ENCODE measurements at regions not wholly inside any gene's neighbourhood (a gene's known extent, or its start where the extent isn't known, plus 50 kb on each side); places are given as distances from the start of the nearest gene placed in this dataset.

DNA sequence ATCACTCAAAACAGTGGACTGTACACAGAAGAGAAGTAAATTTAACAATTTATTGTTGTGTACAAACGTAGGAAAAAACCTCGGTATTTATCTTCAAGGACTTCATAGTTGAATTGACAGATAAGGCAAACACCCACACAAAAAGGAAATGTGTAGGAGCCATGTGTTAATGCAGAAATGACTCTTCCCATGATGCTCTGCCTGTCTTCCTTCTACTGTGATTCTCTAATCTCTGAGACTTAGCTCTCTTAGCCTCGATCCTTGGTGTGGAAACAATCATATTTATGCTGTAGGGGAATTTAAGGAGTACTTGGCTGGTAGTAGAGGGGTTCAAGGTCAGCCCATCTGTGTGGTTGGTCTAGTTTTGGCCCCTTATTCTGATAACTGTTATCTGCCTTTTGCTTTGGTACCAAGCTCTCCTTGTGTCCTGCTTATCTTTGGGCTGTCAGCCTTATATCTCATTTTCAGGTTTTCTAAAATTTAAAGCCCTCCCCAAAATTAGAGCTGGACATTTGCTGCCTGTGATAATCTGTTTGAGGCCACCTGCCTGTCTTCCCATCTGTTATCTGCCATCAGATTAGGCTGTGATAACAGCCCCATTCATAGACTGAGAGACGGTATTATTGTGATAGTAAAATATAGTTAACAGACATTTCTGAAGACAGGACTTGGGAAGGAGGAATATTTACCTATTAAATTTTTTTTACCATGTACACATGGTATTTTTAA is 81.7 kb downstream of the GPR85 start:
- intact Hi-C loops (cut with DNase I), result no loop called here
- Histone ChIP-seq H3K27ac (ENCODE audit: low read depth in 1 of 2, low read length in 2 of 2) (no peak overlapping the region), H3K4me1 (ENCODE audit: control insufficient read depth in 1 of 2, insufficient read depth in 2 of 2, low read length in 2 of 2) (no peaks in the 10 kb centered on the region), H3K4me3 (ENCODE audit: low read length in 2 of 2) (no peak overlapping the region), H3K27me3 (ENCODE audit: control insufficient read depth in 1 of 2, insufficient read depth in 2 of 2, low read length in 1 of 2) (no peaks in the 10 kb centered on the region), H3K9me3 (ENCODE audit: control insufficient read depth, low read length) (no peaks in the 10 kb centered on the region), H3K36me3 (ENCODE audit: control insufficient read depth in 1 of 2, insufficient read depth in 2 of 2, low read length in 1 of 2) (no peaks in the 10 kb centered on the region)
- WGBS, 2 donors, result 71 to 74% methylated on average over 4 of the region's 4 CpGs
- ATAC-seq (ENCODE audit: low FRiP score) (no peak), DNase-seq (no peak)

- no peaks in the 10 kb centered on the region for H3K36me3 ChIP-seq (ENCODE audit: control insufficient read depth in 1 of 2, insufficient read depth in 2 of 2, low read length in 1 of 2)
- no peaks in the 10 kb centered on the region for H3K9me3 ChIP-seq (ENCODE audit: control insufficient read depth, low read length)
- H3K27me3 ChIP-seq (ENCODE audit: control insufficient read depth in 1 of 2, insufficient read depth in 2 of 2, low read length in 1 of 2), result no peaks in the 10 kb centered on the region
- ATAC-seq (ENCODE audit: low FRiP score), result no peak
- 86 to 87% methylated on average over 6 of the region's 6 CpGs for WGBS, 2 donors
- intact Hi-C loops (cut with DNase I), result no loop called here
- peaks cover under 1 to 2% of the 10 kb centered on the region in 2 donors for H3K4me1 ChIP-seq (ENCODE audit: control insufficient read depth in 1 of 2, insufficient read depth in 2 of 2, low read length in 2 of 2)
- H3K27ac ChIP-seq (ENCODE audit: low read depth in 1 of 2, low read length in 2 of 2), result no peak overlapping the region
- no peak overlapping the region for H3K4me3 ChIP-seq (ENCODE audit: low read length in 2 of 2)
- DNase-seq, result no peak
Measured at GRCh38 chr7:113000316-113001020, 86.2 kb downstream of the GPR85 start.

DNA sequence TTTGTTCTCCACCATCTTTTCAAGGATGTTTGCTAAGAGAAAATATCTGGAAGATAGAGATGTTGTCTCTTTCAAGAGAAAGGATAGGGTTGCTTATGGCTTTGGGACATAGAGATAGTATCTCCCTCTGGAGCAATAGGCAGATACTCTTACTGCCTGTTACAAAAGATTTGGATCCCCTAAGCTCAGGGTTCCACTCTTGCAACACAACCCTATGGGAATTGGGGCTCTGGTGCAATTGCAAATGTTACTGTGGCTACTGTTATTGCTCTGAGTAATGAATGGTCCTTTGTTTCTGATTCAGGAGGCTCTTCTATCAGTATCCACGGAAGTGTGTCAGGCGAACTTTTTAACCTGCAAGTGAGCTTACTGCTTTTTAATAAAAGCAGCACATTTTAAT is 88.8 kb downstream of the GPR85 start:
- 96 to 97% methylated on average over 2 of the region's 2 CpGs for WGBS, 2 donors
- ATAC-seq (ENCODE audit: low FRiP score), result no peak

GRCh38 chr7:112996331-112996871 is 90.2 kb downstream of the GPR85 start:
- Histone ChIP-seq H3K36me3 (ENCODE audit: control insufficient read depth in 1 of 2, insufficient read depth in 2 of 2, low read length in 1 of 2) (no peaks in the 10 kb centered on the region), H3K4me1 (ENCODE audit: control insufficient read depth in 1 of 2, insufficient read depth in 2 of 2, low read length in 2 of 2) (peaks cover 2 to 6% of the 10 kb centered on the region in 2 donors), H3K27me3 (ENCODE audit: control insufficient read depth in 1 of 2, insufficient read depth in 2 of 2, low read length in 1 of 2) (no peaks in the 10 kb centered on the region), H3K27ac (ENCODE audit: low read depth in 1 of 2, low read length in 2 of 2) (no peak overlapping the region), H3K4me3 (ENCODE audit: low read length in 2 of 2) (no peak overlapping the region), H3K9me3 (ENCODE audit: control insufficient read depth, low read length) (no peaks in the 10 kb centered on the region)
- no peak for ATAC-seq (ENCODE audit: low FRiP score)
- intact Hi-C loops (cut with DNase I), result no loop called here
- 18 to 26% methylated on average over 2 of the region's 2 CpGs for WGBS, 2 donors
- DNase-seq, result no peak

More for the DNA sequence above, 88.8 kb downstream of the GPR85 start:
- no peaks in the 10 kb centered on the region for H3K9me3 ChIP-seq (ENCODE audit: control insufficient read depth, low read length)
- no peaks in the 10 kb centered on the region for H3K27me3 ChIP-seq (ENCODE audit: control insufficient read depth in 1 of 2, insufficient read depth in 2 of 2, low read length in 1 of 2)
- DNase-seq, result no peak
- H3K36me3 ChIP-seq (ENCODE audit: control insufficient read depth in 1 of 2, insufficient read depth in 2 of 2, low read length in 1 of 2), result no peaks in the 10 kb centered on the region
- H3K27ac ChIP-seq (ENCODE audit: low read depth in 1 of 2, low read length in 2 of 2), result no peak overlapping the region
- intact Hi-C loops (cut with DNase I), result no loop called here
- no peak overlapping the region for H3K4me3 ChIP-seq (ENCODE audit: low read length in 2 of 2)
- H3K4me1 ChIP-seq (ENCODE audit: control insufficient read depth in 1 of 2, insufficient read depth in 2 of 2, low read length in 2 of 2), result peaks cover 2 to 6% of the 10 kb centered on the region in 2 donors

DNA sequence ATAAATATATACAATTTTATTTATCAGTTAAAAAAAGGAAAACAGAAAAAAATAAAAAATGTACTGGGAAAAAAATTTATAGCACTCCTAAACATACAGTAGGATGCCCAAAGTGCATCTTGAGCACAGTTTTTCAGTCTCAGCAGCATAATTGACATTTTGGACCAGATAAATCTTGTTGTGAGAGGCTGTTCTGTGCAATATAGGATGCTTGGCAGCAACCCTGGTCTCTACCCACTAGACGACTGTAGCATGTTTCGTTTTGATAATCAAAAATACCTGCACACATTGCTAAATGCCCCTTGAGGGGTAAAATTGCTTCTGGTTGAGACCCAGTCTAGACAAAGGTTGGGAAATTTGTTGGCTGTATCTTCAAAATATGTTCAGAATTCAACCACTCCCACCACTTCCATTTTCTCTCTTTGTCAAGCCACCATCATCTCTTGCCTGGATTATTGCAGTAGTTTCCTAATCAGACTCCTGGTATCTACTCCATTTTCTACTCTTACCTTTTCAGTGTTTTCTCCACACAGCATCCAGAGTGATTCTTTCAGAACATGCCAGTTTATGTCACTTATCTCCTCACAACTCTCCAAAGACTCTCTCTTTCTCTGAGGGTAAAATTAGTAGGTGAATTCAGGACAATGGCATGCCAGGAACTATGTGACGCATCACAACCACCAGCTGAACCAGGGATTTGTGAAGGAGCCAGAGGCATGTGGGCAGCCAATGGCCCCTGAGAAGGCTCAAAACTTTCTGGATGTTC is 91.4 kb downstream of the GPR85 start:
- H3K4me1 ChIP-seq (ENCODE audit: control insufficient read depth in 1 of 2, insufficient read depth in 2 of 2, low read length in 2 of 2), result peaks cover 2 to 6% of the 10 kb centered on the region in 2 donors
- no peak for DNase-seq
- no peak overlapping the region for H3K27ac ChIP-seq (ENCODE audit: low read depth in 1 of 2, low read length in 2 of 2)
- no peaks in the 10 kb centered on the region for H3K9me3 ChIP-seq (ENCODE audit: control insufficient read depth, low read length)
- intact Hi-C loops (cut with DNase I), result no loop called here
- no peaks in the 10 kb centered on the region for H3K36me3 ChIP-seq (ENCODE audit: control insufficient read depth in 1 of 2, insufficient read depth in 2 of 2, low read length in 1 of 2)
- H3K27me3 ChIP-seq (ENCODE audit: control insufficient read depth in 1 of 2, insufficient read depth in 2 of 2, low read length in 1 of 2), result no peaks in the 10 kb centered on the region
- 52 to 58% methylated on average over 3 of the region's 3 CpGs for WGBS, 2 donors
- no peak for ATAC-seq (ENCODE audit: low FRiP score)
- H3K4me3 ChIP-seq (ENCODE audit: low read length in 2 of 2), result no peak overlapping the region

GRCh38 chr7:112994656-112995055 is 92.0 kb downstream of the GPR85 start:
- no peaks in the 10 kb centered on the region for H3K27me3 ChIP-seq (ENCODE audit: control insufficient read depth in 1 of 2, insufficient read depth in 2 of 2, low read length in 1 of 2)
- no peak overlapping the region for H3K4me3 ChIP-seq (ENCODE audit: low read length in 2 of 2)
- H3K36me3 ChIP-seq (ENCODE audit: control insufficient read depth in 1 of 2, insufficient read depth in 2 of 2, low read length in 1 of 2), result no peaks in the 10 kb centered on the region
- 97 to 98% methylated on average over 3 of the region's 3 CpGs for WGBS, 2 donors
- H3K27ac ChIP-seq (ENCODE audit: low read depth in 1 of 2, low read length in 2 of 2), result no peak overlapping the region
- peaks cover 2 to 6% of the 10 kb centered on the region in 2 donors for H3K4me1 ChIP-seq (ENCODE audit: control insufficient read depth in 1 of 2, insufficient read depth in 2 of 2, low read length in 2 of 2)
- no peaks in the 10 kb centered on the region for H3K9me3 ChIP-seq (ENCODE audit: control insufficient read depth, low read length)
- ATAC-seq (ENCODE audit: low FRiP score) (no peak), DNase-seq (no peak)
- intact Hi-C loops (cut with DNase I), result no loop called here

DNA sequence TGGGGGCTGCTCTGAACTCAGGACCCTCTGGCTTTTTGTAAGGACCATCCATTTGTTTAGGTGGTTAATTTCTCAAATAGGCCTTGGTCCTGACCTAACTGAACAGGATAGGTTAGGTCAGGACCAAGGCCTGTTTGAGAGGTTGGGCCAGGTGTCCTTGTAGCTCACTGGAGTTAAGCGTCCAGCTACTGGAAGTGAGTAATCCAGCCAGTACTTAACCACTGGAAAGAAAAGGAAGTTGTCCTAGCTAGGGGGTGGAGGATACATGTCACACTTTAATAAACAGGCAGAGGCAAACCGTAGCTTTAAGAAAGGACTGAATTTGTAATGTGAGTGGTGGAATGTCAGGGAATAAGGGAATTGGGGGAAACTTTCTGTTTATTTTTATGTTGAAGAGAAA is 96.0 kb downstream of the GPR85 start:
- no peak for ATAC-seq (ENCODE audit: low FRiP score)

GRCh38 chr7:112989531-112989930 is 97.1 kb downstream of the GPR85 start:
- Histone ChIP-seq H3K4me1 (ENCODE audit: control insufficient read depth in 1 of 2, insufficient read depth in 2 of 2, low read length in 2 of 2) (no peaks in the 10 kb centered on the region), H3K36me3 (ENCODE audit: control insufficient read depth in 1 of 2, insufficient read depth in 2 of 2, low read length in 1 of 2) (no peaks in the 10 kb centered on the region), H3K27me3 (ENCODE audit: control insufficient read depth in 1 of 2, insufficient read depth in 2 of 2, low read length in 1 of 2) (no peaks in the 10 kb centered on the region), H3K4me3 (ENCODE audit: low read length in 2 of 2) (no peak overlapping the region), H3K9me3 (ENCODE audit: control insufficient read depth, low read length) (no peaks in the 10 kb centered on the region), H3K27ac (ENCODE audit: low read depth in 1 of 2, low read length in 2 of 2) (no peak overlapping the region)
- DNase-seq (no peak), ATAC-seq (ENCODE audit: low FRiP score) (no peak)
- intact Hi-C loops (cut with DNase I), result no loop called here

More for the DNA sequence above, 96.0 kb downstream of the GPR85 start:
- Histone ChIP-seq H3K9me3 (ENCODE audit: control insufficient read depth, low read length) (no peaks in the 10 kb centered on the region), H3K4me3 (ENCODE audit: low read length in 2 of 2) (no peak overlapping the region), H3K27me3 (ENCODE audit: control insufficient read depth in 1 of 2, insufficient read depth in 2 of 2, low read length in 1 of 2) (no peaks in the 10 kb centered on the region), H3K4me1 (ENCODE audit: control insufficient read depth in 1 of 2, insufficient read depth in 2 of 2, low read length in 2 of 2) (peaks cover 0 to 6% of the 10 kb centered on the region in 2 donors), H3K27ac (ENCODE audit: low read depth in 1 of 2, low read length in 2 of 2) (no peak overlapping the region), H3K36me3 (ENCODE audit: control insufficient read depth in 1 of 2, insufficient read depth in 2 of 2, low read length in 1 of 2) (no peaks in the 10 kb centered on the region)
- intact Hi-C loops (cut with DNase I), result no loop called here
- DNase-seq, result no peak
- WGBS, 2 donors, result 69 to 79% methylated on average over 2 of the region's 2 CpGs

Data from aorta (tissue), 5 donors.